Panc1 (cell line): ENCODE measurements at regions not wholly inside any gene's neighbourhood (a gene's known extent, or its start where the extent isn't known, plus 50 kb on each side); places are given as distances from the start of the nearest gene placed in this dataset.
"Not testable (repeated sequence)": the region's sequence is repeated elsewhere in the genome, so short reads cannot be mapped to it uniquely, and the experiment has no call there.

ENCODE experiments used
- ATAC-seq: fragments of 200-7000 bp; cut with Tn5 transposase; 2 replicates; pipeline ENCODE4 v1.9.1; 2020; ENCODE audit warnings: mild to moderate bottlenecking, moderate library complexity
- BruUV-seq: library from RNA; stranded (reverse); fragments of 400-500 nt; replicated peaks from 2 replicates; lab custom pipeline; 2021; lab: Mats Ljungman, UMichigan
- CTCF ChIA-PET: fragments of 300-600 bp; sonication (Branson Sonifier 250); formaldehyde crosslinking; loops from one replicate; lab custom pipeline; 2022; ENCODE audit warnings: antibody characterized with exemption; lab: Charles Lee
- POLR2A ChIA-PET: fragments of 300-600 bp; sonication (Branson Sonifier 250); formaldehyde crosslinking; loops from one replicate; lab custom pipeline; 2022; ENCODE audit warnings: antibody characterized with exemption; lab: Charles Lee
- DNase-seq: peaks from one replicate; pipeline ENCODE4 v3.0.0-alpha.2; 2010; ENCODE audit warnings: low read depth, low spot score
- H3K27ac ChIP-seq: 2 replicates; pipeline ENCODE4 v1.5.1; 2011; ENCODE audit warnings: mild to moderate bottlenecking, low read length, inconsistent platforms
- H3K27me3 ChIP-seq: fragments of 200-500 bp; sonication (Bioruptor generic); 2 replicates; pipeline ENCODE4 v1.6.0; 2014; ENCODE audit warnings: low read length, inconsistent platforms; ENCODE audit not compliant: control insufficient read depth, insufficient read depth
- H3K36me3 ChIP-seq: fragments of 200-500 bp; sonication (Bioruptor generic); 2 replicates; pipeline ENCODE4 v1.5.1; 2014; ENCODE audit warnings: inconsistent platforms, mild to moderate bottlenecking, low read length, moderate library complexity; ENCODE audit not compliant: control insufficient read depth, insufficient read depth
- H3K4me1 ChIP-seq: 2 replicates; pipeline ENCODE4 v1.5.1; 2011; ENCODE audit warnings: inconsistent platforms, mild to moderate bottlenecking, low read length, moderate library complexity; ENCODE audit not compliant: control insufficient read depth, insufficient read depth
- H3K4me3 ChIP-seq, 2 experiments: 2 replicates each; pipeline ENCODE4 v1.5.1; 2011 to 2012; ENCODE audit warnings: low read depth in 2 of 2, low read length in 2 of 2, mild to moderate bottlenecking in 2 of 2, inconsistent platforms in 1 of 2, moderate library complexity in 1 of 2
- H3K9me3 ChIP-seq: fragments of 200-500 bp; sonication (Bioruptor generic); 2 replicates; pipeline ENCODE4 v1.5.1; 2014; ENCODE audit warnings: low read depth, mild to moderate bottlenecking, inconsistent platforms, low read length, moderate library complexity; ENCODE audit not compliant: control insufficient read depth, insufficient read depth
- CTCF ChIP-seq: fragments of 450-650 bp; IDR thresholded peaks from 2 replicates; pipeline ENCODE4 v1.5.1; 2017; ENCODE audit warnings: mild to moderate bottlenecking
- in situ Hi-C: cut with HindIII; loops from 2 replicates; pipeline ENCODE4 v1.10.0; 2016; ENCODE audit warnings: low sequenced_read_pairs, low pct_unique_long_range_greater_than_20kb
- intact Hi-C: fragments of 100-400 bp; cut with micrococcal nuclease; formaldehyde crosslinking; loops from one replicate; pipeline ENCODE4 v1.10.0; 2022; ENCODE audit not compliant: unreplicated experiment

GRCh38 chr4:3947761-3948160 is 181.6 kb downstream of the ADRA2C start:
- in situ Hi-C loops, CTCF ChIA-PET, H3K27ac ChIP-seq, H3K4me1 ChIP-seq, H3K9me3 ChIP-seq, DNase-seq, H3K36me3 ChIP-seq, H3K4me3 ChIP-seq, POLR2A ChIA-PET, H3K27me3 ChIP-seq, BruUV-seq, intact Hi-C loops, ATAC-seq: not testable (repeated sequence)

- in situ Hi-C loops, intact Hi-C loops: not testable (repeated sequence)
Measured at GRCh38 chr4:3948210-3948609, 182.0 kb downstream of the ADRA2C start.

GRCh38 chr4:3949916-3950315 is 183.7 kb downstream of the ADRA2C start:
- DNase-seq, H3K27me3 ChIP-seq, intact Hi-C loops, H3K27ac ChIP-seq, H3K36me3 ChIP-seq, ATAC-seq, H3K9me3 ChIP-seq, in situ Hi-C loops, BruUV-seq, POLR2A ChIA-PET, H3K4me1 ChIP-seq, H3K4me3 ChIP-seq, CTCF ChIA-PET: not testable (repeated sequence)
- peak; percentile 70 for TF ChIP-seq CTCF

More at GRCh38 chr4:3948210-3948609, 182.0 kb downstream of the ADRA2C start:
- H3K27me3 ChIP-seq, H3K36me3 ChIP-seq, H3K27ac ChIP-seq, H3K4me3 ChIP-seq, H3K4me1 ChIP-seq, DNase-seq, CTCF ChIA-PET, H3K9me3 ChIP-seq, BruUV-seq, POLR2A ChIA-PET, ATAC-seq: not testable (repeated sequence)

GRCh38 chr4:3952443-3953139 is 186.4 kb downstream of the ADRA2C start:
- H3K36me3 ChIP-seq, BruUV-seq, intact Hi-C loops, H3K27ac ChIP-seq, DNase-seq, H3K27me3 ChIP-seq, POLR2A ChIA-PET, H3K9me3 ChIP-seq, ATAC-seq, H3K4me1 ChIP-seq, CTCF ChIA-PET, in situ Hi-C loops, H3K4me3 ChIP-seq: not testable (repeated sequence)

- H3K9me3 ChIP-seq, BruUV-seq, intact Hi-C loops, H3K4me3 ChIP-seq, CTCF ChIA-PET, H3K27me3 ChIP-seq, POLR2A ChIA-PET, in situ Hi-C loops, H3K27ac ChIP-seq, DNase-seq, H3K4me1 ChIP-seq, H3K36me3 ChIP-seq, ATAC-seq: not testable (repeated sequence)
Measured at GRCh38 chr4:3953140-3953489, 186.9 kb downstream of the ADRA2C start.

GRCh38 chr4:3954540-3955320 is 188.5 kb downstream of the ADRA2C start:
- BruUV-seq, CTCF ChIA-PET, H3K4me1 ChIP-seq, in situ Hi-C loops, DNase-seq, H3K36me3 ChIP-seq, H3K27me3 ChIP-seq, POLR2A ChIA-PET, H3K9me3 ChIP-seq, intact Hi-C loops: not testable (repeated sequence)
- peak overlapping the region; percentile 58 to 63 for H3K4me3 ChIP-seq
- H3K27ac ChIP-seq, result peak overlapping the region; percentile 59; the same call in 1 of the 2 replicates
- 0 out of 2 replicates have a peak, but pooled peaks have one; percentile 11 for ATAC-seq
